ENCODE measurements at regions not wholly inside any gene's neighbourhood (a gene's known extent, or its start where the extent isn't known, plus 50 kb on each side); places are given as distances from the start of the nearest gene placed in this dataset.

DNA sequence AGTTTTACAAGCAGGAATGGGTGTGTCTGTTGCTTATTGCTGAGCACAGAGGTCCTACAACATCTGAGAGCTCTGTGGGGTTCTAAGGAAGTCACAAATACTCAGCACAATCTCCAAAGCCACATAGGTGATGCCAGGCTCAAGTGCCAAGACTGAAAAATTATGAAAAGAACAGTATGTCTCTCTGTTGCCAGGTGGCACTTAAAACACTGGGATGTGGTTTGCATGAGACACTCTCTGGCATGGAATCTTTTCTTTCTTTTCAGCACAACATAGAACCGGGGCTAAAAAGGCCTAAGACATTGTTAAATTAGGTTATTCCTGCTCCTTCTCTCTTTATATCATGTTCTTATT is 127.3 kb upstream of the PRICKLE2 start:
- TF ChIP-seq ZNF274 (IDR thresholded peaks at IDR 0.05; ENCODE audit: low read depth, low read length) (no peak), YY1 (IDR thresholded peaks at IDR 0.05; ENCODE audit: insufficient read depth, insufficient read length) (no peak)
